ENCODE measurements at regions not wholly inside any gene's neighbourhood (a gene's known extent, or its start where the extent isn't known, plus 50 kb on each side); places are given as distances from the start of the nearest gene placed in this dataset.

GRCh38 chrX:109936114-109936513 is 66.8 kb upstream of the TMEM164 start:
- Histone ChIP-seq H3K27me3 (ENCODE audit: control insufficient read depth in 3 of 3, insufficient read depth in 3 of 3, low read length in 3 of 3) (no peaks in the 10 kb centered on the region), H3K9me3 (ENCODE audit: control insufficient read depth in 2 of 2, insufficient read depth in 1 of 2, low read depth in 1 of 2, low read length in 1 of 2) (no peaks in the 10 kb centered on the region), H3K4me3 (ENCODE audit: low read depth in 1 of 3, low read length in 3 of 3) (no peak overlapping the region), H3K36me3 (ENCODE audit: control insufficient read depth in 3 of 3, insufficient read depth in 2 of 3, low read depth in 1 of 3, low read length in 3 of 3) (no peaks in the 10 kb centered on the region), H3K27ac (ENCODE audit: low read depth in 1 of 3, low read length in 2 of 3) (no peak overlapping the region), H3K4me1 (ENCODE audit: control insufficient read depth in 3 of 3, insufficient read depth in 2 of 3, low read depth in 1 of 3, low read length in 2 of 3) (no peaks in the 10 kb centered on the region)
- 83 to 93% (median 88%) methylated on average over 3 of the region's 3 CpGs for WGBS, 3 donors
- no peak for DNase-seq
- no peak for FAIRE-seq

- H3K9me3 ChIP-seq (ENCODE audit: control insufficient read depth in 2 of 2, insufficient read depth in 1 of 2, low read depth in 1 of 2, low read length in 1 of 2): no peaks in the 10 kb centered on the region
- 88 to 93% (median 88%) methylated on average over 4 of the region's 4 CpGs for WGBS, 3 donors
- H3K27me3 ChIP-seq (ENCODE audit: control insufficient read depth in 3 of 3, insufficient read depth in 3 of 3, low read length in 3 of 3): no peaks in the 10 kb centered on the region
- H3K4me1 ChIP-seq (ENCODE audit: control insufficient read depth in 3 of 3, insufficient read depth in 2 of 3, low read depth in 1 of 3, low read length in 2 of 3): no peaks in the 10 kb centered on the region
- FAIRE-seq (no peak), DNase-seq (no peak)
- no peak overlapping the region for H3K4me3 ChIP-seq (ENCODE audit: low read depth in 1 of 3, low read length in 3 of 3)
- H3K36me3 ChIP-seq (ENCODE audit: control insufficient read depth in 3 of 3, insufficient read depth in 2 of 3, low read depth in 1 of 3, low read length in 3 of 3): no peaks in the 10 kb centered on the region
- H3K27ac ChIP-seq (ENCODE audit: low read depth in 1 of 3, low read length in 2 of 3): no peak overlapping the region
Measured at GRCh38 chrX:109936598-109936997, 66.3 kb upstream of the TMEM164 start.

GRCh38 chrX:109939498-109939897 is 63.4 kb upstream of the TMEM164 start:
- Histone ChIP-seq H3K36me3 (ENCODE audit: control insufficient read depth in 3 of 3, insufficient read depth in 2 of 3, low read depth in 1 of 3, low read length in 3 of 3) (no peaks in the 10 kb centered on the region), H3K4me3 (ENCODE audit: low read depth in 1 of 3, low read length in 3 of 3) (no peak overlapping the region), H3K27ac (ENCODE audit: low read depth in 1 of 3, low read length in 2 of 3) (no peak overlapping the region), H3K9me3 (ENCODE audit: control insufficient read depth in 2 of 2, insufficient read depth in 1 of 2, low read depth in 1 of 2, low read length in 1 of 2) (no peaks in the 10 kb centered on the region), H3K27me3 (ENCODE audit: control insufficient read depth in 3 of 3, insufficient read depth in 3 of 3, low read length in 3 of 3) (no peaks in the 10 kb centered on the region), H3K4me1 (ENCODE audit: control insufficient read depth in 3 of 3, insufficient read depth in 2 of 3, low read depth in 1 of 3, low read length in 2 of 3) (no peaks in the 10 kb centered on the region)
- WGBS, 3 donors: 65 to 96% (median 75%) methylated on average over 2 of the region's 2 CpGs
- no peak for DNase-seq
- no peak for FAIRE-seq

- WGBS, 3 donors: 80 to 93% (median 87%) methylated on average over 2 of the region's 2 CpGs
- DNase-seq (no peak), FAIRE-seq (no peak)
- no peak overlapping the region for H3K27ac ChIP-seq (ENCODE audit: low read depth in 1 of 3, low read length in 2 of 3)
- no peaks in the 10 kb centered on the region for H3K4me1 ChIP-seq (ENCODE audit: control insufficient read depth in 3 of 3, insufficient read depth in 2 of 3, low read depth in 1 of 3, low read length in 2 of 3)
- H3K27me3 ChIP-seq (ENCODE audit: control insufficient read depth in 3 of 3, insufficient read depth in 3 of 3, low read length in 3 of 3): no peaks in the 10 kb centered on the region
- no peak overlapping the region for H3K4me3 ChIP-seq (ENCODE audit: low read depth in 1 of 3, low read length in 3 of 3)
- H3K9me3 ChIP-seq (ENCODE audit: control insufficient read depth in 2 of 2, insufficient read depth in 1 of 2, low read depth in 1 of 2, low read length in 1 of 2): no peaks in the 10 kb centered on the region
- H3K36me3 ChIP-seq (ENCODE audit: control insufficient read depth in 3 of 3, insufficient read depth in 2 of 3, low read depth in 1 of 3, low read length in 3 of 3): no peaks in the 10 kb centered on the region
Measured at GRCh38 chrX:109940411-109940810, 62.5 kb upstream of the TMEM164 start.

GRCh38 chrX:109943092-109943739 is 59.7 kb upstream of the TMEM164 start:
- Histone ChIP-seq H3K27me3 (ENCODE audit: control insufficient read depth in 3 of 3, insufficient read depth in 3 of 3, low read length in 3 of 3) (no peaks in the 10 kb centered on the region), H3K4me1 (ENCODE audit: control insufficient read depth in 3 of 3, insufficient read depth in 2 of 3, low read depth in 1 of 3, low read length in 2 of 3) (no peaks in the 10 kb centered on the region), H3K4me3 (ENCODE audit: low read depth in 1 of 3, low read length in 3 of 3) (no peak overlapping the region), H3K9me3 (ENCODE audit: control insufficient read depth in 2 of 2, insufficient read depth in 1 of 2, low read depth in 1 of 2, low read length in 1 of 2) (no peaks in the 10 kb centered on the region), H3K27ac (ENCODE audit: low read depth in 1 of 3, low read length in 2 of 3) (no peak overlapping the region), H3K36me3 (ENCODE audit: control insufficient read depth in 3 of 3, insufficient read depth in 2 of 3, low read depth in 1 of 3, low read length in 3 of 3) (no peaks in the 10 kb centered on the region)
- no peak for DNase-seq
- FAIRE-seq: no peak
- 68 to 82% (median 80%) methylated on average over 2 of the region's 2 CpGs for WGBS, 3 donors

DNA sequence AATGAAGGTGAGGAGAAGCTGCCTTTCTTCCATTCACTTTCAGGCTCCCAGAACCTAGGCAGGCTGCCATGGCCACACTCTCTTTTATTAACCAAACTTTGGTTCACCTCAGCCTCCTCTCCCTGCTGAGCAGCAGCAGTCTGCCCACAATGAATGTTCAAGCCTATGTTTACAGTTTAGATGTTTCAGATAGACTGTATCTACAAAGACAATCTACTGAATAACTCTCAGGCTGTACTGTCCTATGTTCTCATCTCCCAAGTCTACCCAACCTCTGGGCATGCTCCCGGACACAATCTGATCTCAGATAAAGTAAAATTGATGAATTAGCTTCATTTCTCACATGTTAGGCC is 59.2 kb upstream of the TMEM164 start:
- no peaks in the 10 kb centered on the region for H3K36me3 ChIP-seq (ENCODE audit: control insufficient read depth in 3 of 3, insufficient read depth in 2 of 3, low read depth in 1 of 3, low read length in 3 of 3)
- H3K9me3 ChIP-seq (ENCODE audit: control insufficient read depth in 2 of 2, insufficient read depth in 1 of 2, low read depth in 1 of 2, low read length in 1 of 2): no peaks in the 10 kb centered on the region
- DNase-seq (no peak), FAIRE-seq (no peak)
- no peak overlapping the region for H3K4me3 ChIP-seq (ENCODE audit: low read depth in 1 of 3, low read length in 3 of 3)
- H3K4me1 ChIP-seq (ENCODE audit: control insufficient read depth in 3 of 3, insufficient read depth in 2 of 3, low read depth in 1 of 3, low read length in 2 of 3): no peaks in the 10 kb centered on the region
- 66 to 71% (median 69%) methylated on average over 1 of the region's 1 CpG for WGBS, 3 donors
- H3K27ac ChIP-seq (ENCODE audit: low read depth in 1 of 3, low read length in 2 of 3): no peak overlapping the region
- no peaks in the 10 kb centered on the region for H3K27me3 ChIP-seq (ENCODE audit: control insufficient read depth in 3 of 3, insufficient read depth in 3 of 3, low read length in 3 of 3)

DNA sequence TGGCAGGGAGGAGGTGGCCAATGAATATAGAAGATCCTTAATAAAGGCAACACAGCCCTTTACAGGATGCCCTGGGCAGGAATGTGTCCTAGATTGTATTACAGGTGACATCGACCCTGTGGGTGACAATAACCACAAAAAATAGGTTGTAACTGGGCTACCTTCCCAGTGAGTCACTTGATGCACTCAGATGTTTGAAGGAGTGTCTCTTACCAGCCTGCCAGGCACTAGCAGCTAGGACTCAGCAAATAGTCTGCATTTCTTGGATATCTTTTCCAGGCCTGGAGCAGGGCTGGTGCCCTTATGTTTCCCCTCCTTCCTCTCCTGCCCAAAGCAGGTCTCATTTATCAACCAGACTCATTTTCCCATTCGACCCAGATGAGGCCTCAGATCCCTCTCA is 50.9 kb upstream of the TMEM164 start:
- FAIRE-seq: no peak
- H3K4me3 ChIP-seq (ENCODE audit: low read depth in 1 of 3, low read length in 3 of 3): no peak overlapping the region
- H3K27me3 ChIP-seq (ENCODE audit: control insufficient read depth in 3 of 3, insufficient read depth in 3 of 3, low read length in 3 of 3): no peaks in the 10 kb centered on the region
- no peaks in the 10 kb centered on the region for H3K36me3 ChIP-seq (ENCODE audit: control insufficient read depth in 3 of 3, insufficient read depth in 2 of 3, low read depth in 1 of 3, low read length in 3 of 3)
- DNase-seq: no peak
- WGBS, 3 donors: 41 to 68% (median 51%) methylated on average over 2 of the region's 2 CpGs
- no peak overlapping the region for H3K27ac ChIP-seq (ENCODE audit: low read depth in 1 of 3, low read length in 2 of 3)
- H3K4me1 ChIP-seq (ENCODE audit: control insufficient read depth in 3 of 3, insufficient read depth in 2 of 3, low read depth in 1 of 3, low read length in 2 of 3): no peaks in the 10 kb centered on the region
- no peaks in the 10 kb centered on the region for H3K9me3 ChIP-seq (ENCODE audit: control insufficient read depth in 2 of 2, insufficient read depth in 1 of 2, low read depth in 1 of 2, low read length in 1 of 2)

DNA sequence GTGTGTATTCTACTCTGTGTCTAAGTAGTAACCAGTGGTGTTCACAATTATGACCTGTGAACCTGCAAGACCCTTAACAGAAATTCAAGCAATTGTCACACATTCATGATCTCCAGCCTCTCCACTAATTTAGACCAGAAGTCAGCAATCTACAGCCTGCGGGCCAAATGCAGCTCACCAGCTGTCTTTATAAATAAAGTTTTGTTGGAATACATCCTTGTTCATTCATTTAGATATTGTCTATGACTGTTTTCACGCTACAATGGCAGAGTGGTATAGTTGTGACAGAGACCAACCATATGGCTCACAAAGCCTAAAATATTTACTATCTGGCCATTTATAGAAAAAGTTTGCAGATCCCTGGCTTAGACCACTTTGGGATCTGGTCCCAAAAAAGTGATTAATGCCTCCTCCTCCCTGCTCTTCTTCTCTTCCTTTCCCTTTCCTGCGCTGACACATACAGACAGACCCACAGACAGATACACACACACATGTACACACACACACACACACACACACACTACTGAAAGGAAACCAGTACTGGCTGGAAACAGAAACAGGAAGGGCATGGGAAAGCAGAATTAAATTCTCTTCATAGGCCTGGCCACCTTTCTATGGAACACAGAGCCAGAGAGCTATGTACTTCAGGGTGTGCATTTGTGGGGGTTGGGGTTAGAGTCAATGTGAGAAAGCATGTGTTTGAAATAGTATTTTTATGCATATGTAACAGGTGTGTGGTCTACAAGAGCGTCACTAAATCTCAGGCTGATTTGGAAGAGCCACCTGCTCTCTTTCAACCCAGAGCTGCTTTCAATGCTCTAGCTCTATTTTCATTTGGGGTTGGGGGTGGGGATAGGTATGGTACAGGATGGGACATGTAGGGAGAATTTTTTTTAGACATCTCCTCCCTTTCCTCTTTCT is 49.7 kb upstream of the TMEM164 start:
- Histone ChIP-seq H3K27ac (ENCODE audit: low read depth in 1 of 3, low read length in 2 of 3) (no peak overlapping the region), H3K9me3 (ENCODE audit: control insufficient read depth in 2 of 2, insufficient read depth in 1 of 2, low read depth in 1 of 2, low read length in 1 of 2) (no peaks in the 10 kb centered on the region), H3K4me1 (ENCODE audit: control insufficient read depth in 3 of 3, insufficient read depth in 2 of 3, low read depth in 1 of 3, low read length in 2 of 3) (no peaks in the 10 kb centered on the region), H3K4me3 (ENCODE audit: low read depth in 1 of 3, low read length in 3 of 3) (no peak overlapping the region), H3K36me3 (ENCODE audit: control insufficient read depth in 3 of 3, insufficient read depth in 2 of 3, low read depth in 1 of 3, low read length in 3 of 3) (no peaks in the 10 kb centered on the region), H3K27me3 (ENCODE audit: control insufficient read depth in 3 of 3, insufficient read depth in 3 of 3, low read length in 3 of 3) (no peaks in the 10 kb centered on the region)
- FAIRE-seq: no peak
- no peak for DNase-seq
- 80 to 86% (median 82%) methylated on average over 3 to 4 of the region's 4 CpGs for whole genome bisulfite sequencing, 3 donors

All from small intestine (tissue), 7 donors.